Muscle layer of duodenum (tissue), 2 donors: ENCODE measurements at regions not wholly inside any gene's neighbourhood (a gene's known extent, or its start where the extent isn't known, plus 50 kb on each side); places are given as distances from the start of the nearest gene placed in this dataset.
"Not testable (repeated sequence)": the region's sequence is repeated elsewhere in the genome, so short reads cannot be mapped to it uniquely, and the experiment has no call there.

Experiments used
- H3K27ac ChIP-seq: one replicate; pipeline ENCODE4 v1.7.0; 2013; ENCODE audit warnings: mild to moderate bottlenecking, low read length
- H3K27me3 ChIP-seq: one replicate; pipeline ENCODE4 v1.7.0; 2013; ENCODE audit warnings: low read depth, mild to moderate bottlenecking, control low read depth, low read length
- H3K36me3 ChIP-seq, 2 donors: one replicate each; pipeline ENCODE4 v1.7.0; 2013; ENCODE audit warnings: low read length in 2 of 2, control low read depth in 1 of 2, mild to moderate bottlenecking in 1 of 2; ENCODE audit not compliant: insufficient read depth in 2 of 2, control insufficient read depth in 1 of 2
- H3K4me1 ChIP-seq, 2 donors: one replicate each; pipeline ENCODE4 v1.7.0; 2013; ENCODE audit warnings: low read length in 2 of 2, mild to moderate bottlenecking in 2 of 2, control low read depth in 1 of 2, moderate library complexity in 1 of 2; ENCODE audit not compliant: insufficient read depth in 2 of 2, control insufficient read depth in 1 of 2
- H3K4me3 ChIP-seq, 2 donors: one replicate each; pipeline ENCODE4 v1.7.0; 2013; ENCODE audit warnings: low read length in 2 of 2, low read depth in 1 of 2, mild to moderate bottlenecking in 1 of 2
- H3K9me3 ChIP-seq, 2 donors: one replicate each; pipeline ENCODE4 v1.7.0; 2013; ENCODE audit warnings: low read length in 2 of 2, control low read depth in 1 of 2, mild to moderate bottlenecking in 1 of 2; ENCODE audit not compliant: control insufficient read depth in 1 of 2
- donor health status: healthy.

GRCh38 chr17:68097161-68097805, 61.7 kb downstream of the KPNA2 start:
- Histone ChIP-seq H3K36me3 (no peaks in the 10 kb centered on the region), H3K27me3 (no peaks in the 10 kb centered on the region), H3K4me1 (no peaks in the 10 kb centered on the region), H3K9me3 (no peaks in the 10 kb centered on the region), H3K27ac (no peak overlapping the region), H3K4me3 (no peak overlapping the region)

- H3K27ac ChIP-seq, H3K9me3 ChIP-seq, H3K4me1 ChIP-seq, H3K27me3 ChIP-seq, H3K36me3 ChIP-seq, H3K4me3 ChIP-seq: not testable (repeated sequence)
These were observed 63.8 kb downstream of the KPNA2 start for GRCh38 chr17:68099341-68099753.

- Histone ChIP-seq H3K4me1 (peaks cover 4 to 9% of the 10 kb centered on the region in 2 donors), H3K27me3 (no peaks in the 10 kb centered on the region), H3K27ac (no peak overlapping the region), H3K9me3 (no peaks in the 10 kb centered on the region), H3K4me3 (no peak overlapping the region), H3K36me3 (no peaks in the 10 kb centered on the region)
These were observed 64.6 kb downstream of the KPNA2 start for GRCh38 chr17:68100000-68100641.

GRCh38 chr17:68101075-68101986, 65.8 kb downstream of the KPNA2 start:
- H3K9me3 ChIP-seq = no peaks in the 10 kb centered on the region
- no peaks in the 10 kb centered on the region for H3K36me3 ChIP-seq
- no peak overlapping the region for H3K27ac ChIP-seq
- H3K4me3 ChIP-seq = peak overlapping the region; percentile 62 to 70
- no peaks in the 10 kb centered on the region for H3K27me3 ChIP-seq
- peaks cover 4 to 9% of the 10 kb centered on the region in 2 donors for H3K4me1 ChIP-seq

GRCh38 chr17:68101987-68102314, 66.4 kb downstream of the KPNA2 start:
- H3K27me3 ChIP-seq = no peaks in the 10 kb centered on the region
- no peak overlapping the region for H3K27ac ChIP-seq
- no peaks in the 10 kb centered on the region for H3K9me3 ChIP-seq
- H3K4me1 ChIP-seq = peaks cover 4 to 9% of the 10 kb centered on the region in 2 donors
- H3K4me3 ChIP-seq = peak overlapping the region; percentile 62 to 70
- H3K36me3 ChIP-seq = no peaks in the 10 kb centered on the region

GRCh38 chr17:68102318-68102758, 66.8 kb downstream of the KPNA2 start:
- no peaks in the 10 kb centered on the region for H3K9me3 ChIP-seq
- no peak overlapping the region for H3K27ac ChIP-seq
- H3K4me3 ChIP-seq = peak overlapping the region; percentile 62 to 70
- no peaks in the 10 kb centered on the region for H3K36me3 ChIP-seq
- peaks cover 4 to 9% of the 10 kb centered on the region in 2 donors for H3K4me1 ChIP-seq
- H3K27me3 ChIP-seq = no peaks in the 10 kb centered on the region

GRCh38 chr17:68103148-68103547, 67.6 kb downstream of the KPNA2 start:
- peak overlapping the region; percentile 62 to 70 for H3K4me3 ChIP-seq
- H3K4me1 ChIP-seq = peaks cover 4 to 12% of the 10 kb centered on the region in 2 donors
- H3K27me3 ChIP-seq = no peaks in the 10 kb centered on the region
- H3K27ac ChIP-seq = no peak overlapping the region
- H3K36me3 ChIP-seq = no peaks in the 10 kb centered on the region
- no peaks in the 10 kb centered on the region for H3K9me3 ChIP-seq

- peaks cover 4 to 12% of the 10 kb centered on the region in 2 donors for H3K4me1 ChIP-seq
- no peak overlapping the region for H3K4me3 ChIP-seq
- H3K27ac ChIP-seq = no peak overlapping the region
- no peaks in the 10 kb centered on the region for H3K27me3 ChIP-seq
- no peaks in the 10 kb centered on the region for H3K36me3 ChIP-seq
- peaks cover 0 to 2% of the 10 kb centered on the region in 2 donors for H3K9me3 ChIP-seq
These were observed 70.5 kb downstream of the KPNA2 start for GRCh38 chr17:68106085-68106484.

GRCh38 chr17:68107373-68107772, 71.8 kb downstream of the KPNA2 start:
- Histone ChIP-seq H3K27me3 (no peaks in the 10 kb centered on the region), H3K9me3 (peaks cover 0 to 2% of the 10 kb centered on the region in 2 donors), H3K27ac (no peak overlapping the region), H3K36me3 (no peaks in the 10 kb centered on the region), H3K4me3 (no peak overlapping the region), H3K4me1 (peaks cover 4 to 12% of the 10 kb centered on the region in 2 donors)

- no peaks in the 10 kb centered on the region for H3K36me3 ChIP-seq
- H3K4me1 ChIP-seq = peaks cover under 1 to 4% of the 10 kb centered on the region in 2 donors
- no peak overlapping the region for H3K4me3 ChIP-seq
- no peaks in the 10 kb centered on the region for H3K27me3 ChIP-seq
- H3K27ac ChIP-seq = no peak overlapping the region
- peaks cover 0 to 2% of the 10 kb centered on the region in 2 donors for H3K9me3 ChIP-seq
These were observed 72.9 kb downstream of the KPNA2 start for GRCh38 chr17:68108313-68109000.

- H3K27me3 ChIP-seq, H3K4me1 ChIP-seq, H3K4me3 ChIP-seq, H3K27ac ChIP-seq, H3K9me3 ChIP-seq, H3K36me3 ChIP-seq: not testable (repeated sequence)
These were observed 73.9 kb downstream of the KPNA2 start for GRCh38 chr17:68109404-68109803.
